ENCODE measurements at regions not wholly inside any gene's neighbourhood (a gene's known extent, or its start where the extent isn't known, plus 50 kb on each side); places are given as distances from the start of the nearest gene placed in this dataset.

- Histone ChIP-seq H3K9ac (ENCODE audit: low read depth in 1 of 2, low read length in 2 of 2) (no peak overlapping the region), H3K4me1 (ENCODE audit: control insufficient read depth in 2 of 2, insufficient read depth in 2 of 2, low read length in 2 of 2) (no peaks in the 10 kb centered on the region), H3K27me3 (ENCODE audit: control insufficient read depth in 2 of 2, insufficient read depth in 2 of 2, low read length in 2 of 2) (no peaks in the 10 kb centered on the region), H3K27ac (ENCODE audit: low read depth in 2 of 2, low read length in 2 of 2) (no peak overlapping the region), H3K9me3 (ENCODE audit: control insufficient read depth in 2 of 2, low read length in 2 of 2) (no peaks in the 10 kb centered on the region), H3K36me3 (ENCODE audit: control insufficient read depth in 2 of 2, insufficient read depth in 2 of 2, low read length in 2 of 2) (no peaks in the 10 kb centered on the region), H3K4me3 (ENCODE audit: low read length in 2 of 2) (no peak overlapping the region)
Observed at GRCh38 chr1:4532656-4533055, 121.8 kb upstream of the AJAP1 start.

GRCh38 chr1:4546911-4547310 is 107.5 kb upstream of the AJAP1 start:
- Histone ChIP-seq H3K9ac (ENCODE audit: low read depth in 1 of 2, low read length in 2 of 2) (no peak overlapping the region), H3K27me3 (ENCODE audit: control insufficient read depth in 2 of 2, insufficient read depth in 2 of 2, low read length in 2 of 2) (no peaks in the 10 kb centered on the region), H3K9me3 (ENCODE audit: control insufficient read depth in 2 of 2, low read length in 2 of 2) (no peaks in the 10 kb centered on the region), H3K4me1 (ENCODE audit: control insufficient read depth in 2 of 2, insufficient read depth in 2 of 2, low read length in 2 of 2) (no peaks in the 10 kb centered on the region), H3K4me3 (ENCODE audit: low read length in 2 of 2) (no peak overlapping the region), H3K36me3 (ENCODE audit: control insufficient read depth in 2 of 2, insufficient read depth in 2 of 2, low read length in 2 of 2) (no peaks in the 10 kb centered on the region), H3K27ac (ENCODE audit: low read depth in 2 of 2, low read length in 2 of 2) (no peak overlapping the region)

- no peaks in the 10 kb centered on the region for H3K4me1 ChIP-seq (ENCODE audit: control insufficient read depth in 2 of 2, insufficient read depth in 2 of 2, low read length in 2 of 2)
- no peak overlapping the region for H3K27ac ChIP-seq (ENCODE audit: low read depth in 2 of 2, low read length in 2 of 2)
- no peaks in the 10 kb centered on the region for H3K9me3 ChIP-seq (ENCODE audit: control insufficient read depth in 2 of 2, low read length in 2 of 2)
- H3K4me3 ChIP-seq (ENCODE audit: low read length in 2 of 2) = no peak overlapping the region
- H3K36me3 ChIP-seq (ENCODE audit: control insufficient read depth in 2 of 2, insufficient read depth in 2 of 2, low read length in 2 of 2) = no peaks in the 10 kb centered on the region
- no peak overlapping the region for H3K9ac ChIP-seq (ENCODE audit: low read depth in 1 of 2, low read length in 2 of 2)
- no peaks in the 10 kb centered on the region for H3K27me3 ChIP-seq (ENCODE audit: control insufficient read depth in 2 of 2, insufficient read depth in 2 of 2, low read length in 2 of 2)
Observed at GRCh38 chr1:4549930-4550329, 104.5 kb upstream of the AJAP1 start.

GRCh38 chr1:4550941-4551340 is 103.5 kb upstream of the AJAP1 start:
- H3K36me3 ChIP-seq (ENCODE audit: control insufficient read depth in 2 of 2, insufficient read depth in 2 of 2, low read length in 2 of 2) = no peaks in the 10 kb centered on the region
- no peaks in the 10 kb centered on the region for H3K9me3 ChIP-seq (ENCODE audit: control insufficient read depth in 2 of 2, low read length in 2 of 2)
- H3K27me3 ChIP-seq (ENCODE audit: control insufficient read depth in 2 of 2, insufficient read depth in 2 of 2, low read length in 2 of 2) = no peaks in the 10 kb centered on the region
- no peak overlapping the region for H3K4me3 ChIP-seq (ENCODE audit: low read length in 2 of 2)
- no peaks in the 10 kb centered on the region for H3K4me1 ChIP-seq (ENCODE audit: control insufficient read depth in 2 of 2, insufficient read depth in 2 of 2, low read length in 2 of 2)
- no peak overlapping the region for H3K27ac ChIP-seq (ENCODE audit: low read depth in 2 of 2, low read length in 2 of 2)
- no peak overlapping the region for H3K9ac ChIP-seq (ENCODE audit: low read depth in 1 of 2, low read length in 2 of 2)

- H3K9me3 ChIP-seq (ENCODE audit: control insufficient read depth in 2 of 2, low read length in 2 of 2) = no peaks in the 10 kb centered on the region
- H3K27me3 ChIP-seq (ENCODE audit: control insufficient read depth in 2 of 2, insufficient read depth in 2 of 2, low read length in 2 of 2) = no peaks in the 10 kb centered on the region
- no peaks in the 10 kb centered on the region for H3K36me3 ChIP-seq (ENCODE audit: control insufficient read depth in 2 of 2, insufficient read depth in 2 of 2, low read length in 2 of 2)
- no peak overlapping the region for H3K27ac ChIP-seq (ENCODE audit: low read depth in 2 of 2, low read length in 2 of 2)
- no peak overlapping the region for H3K9ac ChIP-seq (ENCODE audit: low read depth in 1 of 2, low read length in 2 of 2)
- no peaks in the 10 kb centered on the region for H3K4me1 ChIP-seq (ENCODE audit: control insufficient read depth in 2 of 2, insufficient read depth in 2 of 2, low read length in 2 of 2)
- no peak overlapping the region for H3K4me3 ChIP-seq (ENCODE audit: low read length in 2 of 2)
Observed at GRCh38 chr1:4551706-4552105, 102.7 kb upstream of the AJAP1 start.

- Histone ChIP-seq H3K36me3 (ENCODE audit: control insufficient read depth in 2 of 2, insufficient read depth in 2 of 2, low read length in 2 of 2) (no peaks in the 10 kb centered on the region), H3K27ac (ENCODE audit: low read depth in 2 of 2, low read length in 2 of 2) (no peak overlapping the region), H3K27me3 (ENCODE audit: control insufficient read depth in 2 of 2, insufficient read depth in 2 of 2, low read length in 2 of 2) (no peaks in the 10 kb centered on the region), H3K9ac (ENCODE audit: low read depth in 1 of 2, low read length in 2 of 2) (no peak overlapping the region), H3K4me1 (ENCODE audit: control insufficient read depth in 2 of 2, insufficient read depth in 2 of 2, low read length in 2 of 2) (no peaks in the 10 kb centered on the region), H3K4me3 (ENCODE audit: low read length in 2 of 2) (no peak overlapping the region), H3K9me3 (ENCODE audit: control insufficient read depth in 2 of 2, low read length in 2 of 2) (no peaks in the 10 kb centered on the region)
Observed at GRCh38 chr1:4553761-4554160, 100.6 kb upstream of the AJAP1 start.

- no peaks in the 10 kb centered on the region for H3K36me3 ChIP-seq (ENCODE audit: control insufficient read depth in 2 of 2, insufficient read depth in 2 of 2, low read length in 2 of 2)
- H3K4me1 ChIP-seq (ENCODE audit: control insufficient read depth in 2 of 2, insufficient read depth in 2 of 2, low read length in 2 of 2) = no peaks in the 10 kb centered on the region
- H3K27ac ChIP-seq (ENCODE audit: low read depth in 2 of 2, low read length in 2 of 2) = no peak overlapping the region
- no peaks in the 10 kb centered on the region for H3K9me3 ChIP-seq (ENCODE audit: control insufficient read depth in 2 of 2, low read length in 2 of 2)
- H3K27me3 ChIP-seq (ENCODE audit: control insufficient read depth in 2 of 2, insufficient read depth in 2 of 2, low read length in 2 of 2) = no peaks in the 10 kb centered on the region
- no peak overlapping the region for H3K9ac ChIP-seq (ENCODE audit: low read depth in 1 of 2, low read length in 2 of 2)
- no peak overlapping the region for H3K4me3 ChIP-seq (ENCODE audit: low read length in 2 of 2)
Observed at GRCh38 chr1:4554271-4554865, 100.0 kb upstream of the AJAP1 start.

GRCh38 chr1:4557949-4558348 is 96.5 kb upstream of the AJAP1 start:
- no peak overlapping the region for H3K4me3 ChIP-seq (ENCODE audit: low read length in 2 of 2)

GRCh38 chr1:4561205-4561604 is 93.2 kb upstream of the AJAP1 start:
- H3K9me3 ChIP-seq (ENCODE audit: control insufficient read depth in 2 of 2, low read length in 2 of 2) = no peaks in the 10 kb centered on the region

More at GRCh38 chr1:4557949-4558348, 96.5 kb upstream of the AJAP1 start:
- H3K27me3 ChIP-seq (ENCODE audit: control insufficient read depth in 2 of 2, insufficient read depth in 2 of 2, low read length in 2 of 2) = no peaks in the 10 kb centered on the region
- no peak overlapping the region for H3K9ac ChIP-seq (ENCODE audit: low read depth in 1 of 2, low read length in 2 of 2)
- no peak overlapping the region for H3K27ac ChIP-seq (ENCODE audit: low read depth in 2 of 2, low read length in 2 of 2)
- no peaks in the 10 kb centered on the region for H3K9me3 ChIP-seq (ENCODE audit: control insufficient read depth in 2 of 2, low read length in 2 of 2)
- H3K36me3 ChIP-seq (ENCODE audit: control insufficient read depth in 2 of 2, insufficient read depth in 2 of 2, low read length in 2 of 2) = no peaks in the 10 kb centered on the region
- H3K4me1 ChIP-seq (ENCODE audit: control insufficient read depth in 2 of 2, insufficient read depth in 2 of 2, low read length in 2 of 2) = no peaks in the 10 kb centered on the region

GRCh38 chr1:4562321-4562720 is 92.1 kb upstream of the AJAP1 start:
- Histone ChIP-seq H3K4me3 (ENCODE audit: low read length in 2 of 2) (no peak overlapping the region), H3K27ac (ENCODE audit: low read depth in 2 of 2, low read length in 2 of 2) (no peak overlapping the region), H3K27me3 (ENCODE audit: control insufficient read depth in 2 of 2, insufficient read depth in 2 of 2, low read length in 2 of 2) (no peaks in the 10 kb centered on the region), H3K9ac (ENCODE audit: low read depth in 1 of 2, low read length in 2 of 2) (no peak overlapping the region), H3K4me1 (ENCODE audit: control insufficient read depth in 2 of 2, insufficient read depth in 2 of 2, low read length in 2 of 2) (no peaks in the 10 kb centered on the region), H3K9me3 (ENCODE audit: control insufficient read depth in 2 of 2, low read length in 2 of 2) (no peaks in the 10 kb centered on the region), H3K36me3 (ENCODE audit: control insufficient read depth in 2 of 2, insufficient read depth in 2 of 2, low read length in 2 of 2) (no peaks in the 10 kb centered on the region)

More at GRCh38 chr1:4561205-4561604, 93.2 kb upstream of the AJAP1 start:
- Histone ChIP-seq H3K4me1 (ENCODE audit: control insufficient read depth in 2 of 2, insufficient read depth in 2 of 2, low read length in 2 of 2) (no peaks in the 10 kb centered on the region), H3K27ac (ENCODE audit: low read depth in 2 of 2, low read length in 2 of 2) (no peak overlapping the region), H3K27me3 (ENCODE audit: control insufficient read depth in 2 of 2, insufficient read depth in 2 of 2, low read length in 2 of 2) (no peaks in the 10 kb centered on the region), H3K9ac (ENCODE audit: low read depth in 1 of 2, low read length in 2 of 2) (no peak overlapping the region), H3K4me3 (ENCODE audit: low read length in 2 of 2) (no peak overlapping the region), H3K36me3 (ENCODE audit: control insufficient read depth in 2 of 2, insufficient read depth in 2 of 2, low read length in 2 of 2) (no peaks in the 10 kb centered on the region)

GRCh38 chr1:4563586-4563985 is 90.8 kb upstream of the AJAP1 start:
- Histone ChIP-seq H3K9ac (ENCODE audit: low read depth in 1 of 2, low read length in 2 of 2) (no peak overlapping the region), H3K36me3 (ENCODE audit: control insufficient read depth in 2 of 2, insufficient read depth in 2 of 2, low read length in 2 of 2) (no peaks in the 10 kb centered on the region), H3K9me3 (ENCODE audit: control insufficient read depth in 2 of 2, low read length in 2 of 2) (no peaks in the 10 kb centered on the region), H3K27ac (ENCODE audit: low read depth in 2 of 2, low read length in 2 of 2) (no peak overlapping the region), H3K4me3 (ENCODE audit: low read length in 2 of 2) (no peak overlapping the region), H3K27me3 (ENCODE audit: control insufficient read depth in 2 of 2, insufficient read depth in 2 of 2, low read length in 2 of 2) (no peaks in the 10 kb centered on the region), H3K4me1 (ENCODE audit: control insufficient read depth in 2 of 2, insufficient read depth in 2 of 2, low read length in 2 of 2) (no peaks in the 10 kb centered on the region)
